GM23248 (cell line): ENCODE measurements at regions not wholly inside any gene's neighbourhood (a gene's known extent, or its start where the extent isn't known, plus 50 kb on each side); places are given as distances from the start of the nearest gene placed in this dataset.

ENCODE experiments used
- EZH2 ChIP-seq: fragments of 200-600 bp; sonication (generic); IDR thresholded peaks from 2 replicates; pipeline ENCODE4 v1.6.1; 2018; ENCODE audit warnings: antibody characterized with exemption, mild to moderate bottlenecking; ENCODE audit not compliant: insufficient read depth, poor library complexity, severe bottlenecking
- EZH2phosphoT487 ChIP-seq: fragments of 200-600 bp; sonication (generic); IDR thresholded peaks from 2 replicates; pipeline ENCODE4 v1.6.1; 2018; ENCODE audit warnings: antibody characterized with exemption, moderate library complexity, mild to moderate bottlenecking, low read depth; ENCODE audit not compliant: insufficient read depth

GRCh38 chrX:149392921-149393320, 112.2 kb downstream of the IDS start:
- TF ChIP-seq EZH2: no peak
- no peak for TF ChIP-seq EZH2phosphoT487
